ENCODE measurements at regions not wholly inside any gene's neighbourhood (a gene's known extent, or its start where the extent isn't known, plus 50 kb on each side); places are given as distances from the start of the nearest gene placed in this dataset.

GRCh38 chr4:12053556-12053955 is 624.9 kb upstream of the HS3ST1 start:
- no peak overlapping the region for H3K56ac ChIP-seq (replicated peaks; ENCODE audit: insufficient read length, low read depth, low read length)
- no peaks in the 10 kb centered on the region for H4K20me1 ChIP-seq (replicated peaks in 1 of 2; ENCODE audit: control insufficient read depth in 1 of 2, insufficient read depth in 2 of 2, low read length in 2 of 2)
- H2AFZ ChIP-seq (ENCODE audit: low read length), result no peak overlapping the region
- H3K4me1 ChIP-seq (replicated peaks in 1 of 4; ENCODE audit: control insufficient read depth in 3 of 4, insufficient read depth in 4 of 4, low read length in 3 of 4), result peaks cover 0 to 13% (median 7%) of the 10 kb centered on the region in 4 experiments; a peak in 3 of 7 replicates
- no peaks in the 10 kb centered on the region for H3K27me3 ChIP-seq (replicated peaks in 1 of 4; ENCODE audit: control insufficient read depth in 3 of 4, extremely low read depth in 1 of 4, insufficient read depth in 3 of 4, low read length in 3 of 4)
- H3K36me3 ChIP-seq (ENCODE audit: control insufficient read depth in 2 of 4, insufficient read depth in 4 of 4, low read length in 3 of 4), result no peaks in the 10 kb centered on the region
- H2BK12ac ChIP-seq (ENCODE audit: low read depth, low read length), result no peak overlapping the region
- no peaks in the 10 kb centered on the region for H3K79me2 ChIP-seq (ENCODE audit: control insufficient read depth in 1 of 2, insufficient read depth in 2 of 2, low read length in 2 of 2)
- H2BK15ac ChIP-seq (ENCODE audit: low read length), result no peak overlapping the region
- POLR2A ChIA-PET (ENCODE audit: partially characterized antibody), result no interaction called here
- H3K23ac ChIP-seq (ENCODE audit: insufficient read length), result no peak overlapping the region
- no peak overlapping the region for H3K18ac ChIP-seq (ENCODE audit: extremely low read depth, low read length)
- no peak overlapping the region for H3K4ac ChIP-seq (replicated peaks; ENCODE audit: insufficient read length, low read depth, low read length)
- no peaks in the 10 kb centered on the region; the same call in 1 of the 2 replicates for H3K23me2 ChIP-seq (ENCODE audit: low read depth, low read length)
- no peak overlapping the region for H3K27ac ChIP-seq (ENCODE audit: low read depth, low read length)
- no peak overlapping the region for H2BK5ac ChIP-seq (ENCODE audit: low read depth, low read length)
- no peak overlapping the region for H4K8ac ChIP-seq (ENCODE audit: extremely low read depth, insufficient read depth, low read length)
- H3K79me1 ChIP-seq (ENCODE audit: low read depth, low read length), result no peaks in the 10 kb centered on the region
- peaks cover 4 to 6% of the 10 kb centered on the region in 2 experiments; a peak in 3 of 4 replicates for H3K9me3 ChIP-seq (ENCODE audit: insufficient read depth in 2 of 2, low read depth in 1 of 2, low read length in 1 of 2)
- H4K5ac ChIP-seq (ENCODE audit: insufficient read length, low read depth, low read length), result no peak overlapping the region
- DNase-seq (ENCODE audit: low read depth in 1 of 2, low spot score in 2 of 2) (no peak), FAIRE-seq (no peak)
- H2BK120ac ChIP-seq (replicated peaks; ENCODE audit: low read depth, low read length), result no peak overlapping the region
- H3K4me2 ChIP-seq (ENCODE audit: insufficient read depth in 1 of 2, low read depth in 2 of 2, low read length in 2 of 2), result no peak overlapping the region
- H3K9ac ChIP-seq (replicated peaks in 1 of 4; ENCODE audit: extremely low read depth in 1 of 4, low read depth in 3 of 4, low read length in 3 of 4), result no peak overlapping the region
- TF ChIP-seq SP4 (IDR thresholded peaks at IDR 0.05; ENCODE audit: low read length) (no peak), KDM1A (IDR thresholded peaks at IDR 0.05; ENCODE audit: borderline replicate concordance, low read length) (no peak), KDM5A (IDR thresholded peaks at IDR 0.05; ENCODE audit: low read length) (no peak), RBBP5 (IDR thresholded peaks at IDR 0.05; ENCODE audit: borderline replicate concordance, low read depth, low read length) (no peak), SRF (IDR thresholded peaks at IDR 0.05; ENCODE audit: low read depth, low read length) (no peak)
- H3K14ac ChIP-seq (ENCODE audit: insufficient read length), result no peak overlapping the region
- no peak overlapping the region for H2AK5ac ChIP-seq (ENCODE audit: low read depth, low read length)
- no peak overlapping the region for H2BK20ac ChIP-seq (ENCODE audit: low read length)
- no peak overlapping the region for H4K91ac ChIP-seq (replicated peaks; ENCODE audit: insufficient read length, low read length)
- H3K4me3 ChIP-seq (ENCODE audit: extremely low read depth in 1 of 4, insufficient read depth in 2 of 4, low read depth in 3 of 4, low read length in 4 of 4), result no peak overlapping the region
- CTCF ChIA-PET (ENCODE audit: partially characterized antibody), result no interaction called here
